Mesothelial cell of epicardium (in vitro differentiated cells): ENCODE measurements at regions not wholly inside any gene's neighbourhood (a gene's known extent, or its start where the extent isn't known, plus 50 kb on each side); places are given as distances from the start of the nearest gene placed in this dataset.

Source experiments
- DNase-seq, 2 experiments: peaks; one replicate each; pipeline ENCODE4 v3.0.0; 2021; ENCODE audit warnings: low spot score in 2 of 2; ENCODE audit not compliant: unreplicated experiment in 2 of 2
- H3K27ac Mint-ChIP-seq: 2 replicates; pipeline ENCODE4 v1.8.0; 2021; ENCODE audit warnings: mixed read lengths
- H3K27me3 Mint-ChIP-seq: 2 replicates; pipeline ENCODE4 v1.8.0; 2021; ENCODE audit warnings: low read depth, mixed read lengths
- H3K36me3 Mint-ChIP-seq: 2 replicates; pipeline ENCODE4 v1.8.0; 2021; ENCODE audit warnings: mixed read lengths
- H3K4me1 Mint-ChIP-seq: 2 replicates; pipeline ENCODE4 v1.8.0; 2021; ENCODE audit warnings: mixed read lengths
- H3K4me3 Mint-ChIP-seq: 2 replicates; pipeline ENCODE4 v1.8.0; 2021; ENCODE audit warnings: mild to moderate bottlenecking, moderate library complexity, mixed read lengths
- H3K9me3 Mint-ChIP-seq: 2 replicates; pipeline ENCODE4 v1.8.0; 2021; ENCODE audit warnings: mixed read lengths
- CTCF ChIP-seq: fragments of 200-600 bp; sonication (generic); IDR thresholded peaks from one replicate; pipeline ENCODE4 v1.5.0; 2021; ENCODE audit warnings: antibody characterized with exemption; ENCODE audit not compliant: unreplicated experiment

GRCh38 chr3:82671466-82671865 lies 910.0 kb upstream of the GBE1 start:
- H3K27ac Mint-ChIP-seq = no peak overlapping the region
- H3K9me3 Mint-ChIP-seq = peaks cover under 1% of the 10 kb centered on the region
- no peak overlapping the region for H3K4me3 Mint-ChIP-seq

GRCh38 chr3:82654708-82655107 lies 893.3 kb upstream of the GBE1 start:
- Mint-ChIP-seq H3K4me1 (no peaks in the 10 kb centered on the region), H3K36me3 (no peaks in the 10 kb centered on the region), H3K4me3 (no peak overlapping the region), H3K9me3 (no peaks in the 10 kb centered on the region), H3K27ac (no peak overlapping the region), H3K27me3 (no peaks in the 10 kb centered on the region)
- no peak for DNase-seq
- TF ChIP-seq CTCF = no peak

More at GRCh38 chr3:82671466-82671865, 910.0 kb upstream of the GBE1 start:
- Mint-ChIP-seq H3K36me3 (no peaks in the 10 kb centered on the region), H3K4me1 (no peaks in the 10 kb centered on the region), H3K27me3 (no peaks in the 10 kb centered on the region)
- DNase-seq = no peak
- no peak for TF ChIP-seq CTCF

- H3K4me1 Mint-ChIP-seq = no peaks in the 10 kb centered on the region
- H3K36me3 Mint-ChIP-seq = no peaks in the 10 kb centered on the region
- H3K9me3 Mint-ChIP-seq = peaks cover 10% of the 10 kb centered on the region
- no peaks in the 10 kb centered on the region for H3K27me3 Mint-ChIP-seq
- no peak for DNase-seq
- H3K4me3 Mint-ChIP-seq = no peak overlapping the region
- no peak for TF ChIP-seq CTCF
- H3K27ac Mint-ChIP-seq = no peak overlapping the region
Measured at GRCh38 chr3:82643948-82644347, 882.5 kb upstream of the GBE1 start.

GRCh38 chr3:82641701-82642100 lies 880.3 kb upstream of the GBE1 start:
- no peaks in the 10 kb centered on the region for H3K36me3 Mint-ChIP-seq
- no peak overlapping the region for H3K4me3 Mint-ChIP-seq
- DNase-seq = no peak
- TF ChIP-seq CTCF = no peak
- peaks cover 10% of the 10 kb centered on the region for H3K9me3 Mint-ChIP-seq
- no peaks in the 10 kb centered on the region for H3K27me3 Mint-ChIP-seq
- H3K4me1 Mint-ChIP-seq = no peaks in the 10 kb centered on the region
- H3K27ac Mint-ChIP-seq = no peak overlapping the region

- Mint-ChIP-seq H3K27ac (no peak overlapping the region), H3K4me1 (no peaks in the 10 kb centered on the region), H3K27me3 (no peaks in the 10 kb centered on the region), H3K4me3 (no peak overlapping the region), H3K36me3 (no peaks in the 10 kb centered on the region), H3K9me3 (peaks cover 5% of the 10 kb centered on the region)
- no peak for DNase-seq
- no peak for TF ChIP-seq CTCF
Measured at GRCh38 chr3:82640254-82640653, 878.8 kb upstream of the GBE1 start.

- Mint-ChIP-seq H3K27ac (no peak overlapping the region), H3K9me3 (peaks cover 5% of the 10 kb centered on the region)
- TF ChIP-seq CTCF = no peak
Measured at GRCh38 chr3:82637574-82637973, 876.1 kb upstream of the GBE1 start.

More at GRCh38 chr3:82637574-82637973, 876.1 kb upstream of the GBE1 start:
- H3K27me3 Mint-ChIP-seq = no peaks in the 10 kb centered on the region
- no peak for DNase-seq
- no peaks in the 10 kb centered on the region for H3K36me3 Mint-ChIP-seq
- no peak overlapping the region for H3K4me3 Mint-ChIP-seq
- no peaks in the 10 kb centered on the region for H3K4me1 Mint-ChIP-seq
